H1 (cell line): ENCODE measurements at regions not wholly inside any gene's neighbourhood (a gene's known extent, or its start where the extent isn't known, plus 50 kb on each side); places are given as distances from the start of the nearest gene placed in this dataset.

ENCODE experiments used
- ZNF274 ChIP-seq: IDR thresholded peaks from 2 replicates; pipeline ENCODE4 v1.7.0; 2012; ENCODE audit warnings: low read length, borderline replicate concordance; ENCODE audit errors: extremely low read depth
- TF ChIP-seq, protein P1 (sequence below), 3 experiments: IDR thresholded peaks; 1 replicate in 2 of 3; 2 replicates in 1 of 3; pipeline versions ENCODE4 v1.5.1 to v1.6.1; 2011; ENCODE audit warnings: low read length in 3 of 3, mild to moderate bottlenecking in 3 of 3, inconsistent platforms in 2 of 3, low read depth in 1 of 3, moderate library complexity in 1 of 3; ENCODE audit not compliant: insufficient read depth in 1 of 3; ENCODE audit errors: control extremely low read depth in 1 of 3

DNA sequence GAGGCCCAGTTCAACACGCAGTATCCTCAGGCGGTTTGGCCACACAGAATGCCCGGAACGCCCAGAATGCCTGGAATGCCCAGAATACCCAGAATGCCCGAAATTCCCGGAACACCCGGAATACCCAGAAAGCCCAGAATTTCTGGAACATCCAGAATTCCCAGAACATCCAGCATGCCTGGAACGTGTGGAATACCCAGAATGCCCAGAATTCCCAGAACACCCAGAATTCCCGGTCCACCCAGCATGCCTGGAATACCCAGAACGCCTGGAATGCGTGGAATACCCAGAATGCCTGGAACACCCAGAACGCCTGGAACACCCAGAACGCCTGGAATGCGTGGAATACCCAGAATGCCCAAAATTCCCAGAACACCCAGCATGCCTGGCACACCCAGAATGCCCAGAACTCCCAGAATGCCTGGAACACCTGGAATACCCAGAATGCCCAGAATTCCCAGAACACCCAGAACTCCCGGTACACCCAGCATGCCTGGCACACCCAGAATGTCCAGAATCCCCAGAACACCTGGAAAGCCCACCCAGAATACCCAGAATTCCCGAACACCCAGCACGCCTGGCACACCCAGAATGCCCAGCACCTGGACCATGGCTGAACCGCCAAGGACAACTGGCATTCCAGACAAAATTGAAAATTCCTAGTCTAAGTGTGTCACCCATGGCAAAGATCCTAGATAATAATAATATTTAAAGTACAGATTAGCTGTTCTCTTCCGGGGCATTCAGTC lies 487.4 kb upstream of the SALL3 start (continued):
- TF ChIP-seq, protein P1, sequence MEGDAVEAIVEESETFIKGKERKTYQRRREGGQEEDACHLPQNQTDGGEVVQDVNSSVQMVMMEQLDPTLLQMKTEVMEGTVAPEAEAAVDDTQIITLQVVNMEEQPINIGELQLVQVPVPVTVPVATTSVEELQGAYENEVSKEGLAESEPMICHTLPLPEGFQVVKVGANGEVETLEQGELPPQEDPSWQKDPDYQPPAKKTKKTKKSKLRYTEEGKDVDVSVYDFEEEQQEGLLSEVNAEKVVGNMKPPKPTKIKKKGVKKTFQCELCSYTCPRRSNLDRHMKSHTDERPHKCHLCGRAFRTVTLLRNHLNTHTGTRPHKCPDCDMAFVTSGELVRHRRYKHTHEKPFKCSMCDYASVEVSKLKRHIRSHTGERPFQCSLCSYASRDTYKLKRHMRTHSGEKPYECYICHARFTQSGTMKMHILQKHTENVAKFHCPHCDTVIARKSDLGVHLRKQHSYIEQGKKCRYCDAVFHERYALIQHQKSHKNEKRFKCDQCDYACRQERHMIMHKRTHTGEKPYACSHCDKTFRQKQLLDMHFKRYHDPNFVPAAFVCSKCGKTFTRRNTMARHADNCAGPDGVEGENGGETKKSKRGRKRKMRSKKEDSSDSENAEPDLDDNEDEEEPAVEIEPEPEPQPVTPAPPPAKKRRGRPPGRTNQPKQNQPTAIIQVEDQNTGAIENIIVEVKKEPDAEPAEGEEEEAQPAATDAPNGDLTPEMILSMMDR (IDR thresholded peaks at IDR 0.05; ENCODE audit: control extremely low read depth in 1 of 3, insufficient read depth in 1 of 3, low read depth in 1 of 3, low read length in 3 of 3) = no peak
- TF ChIP-seq ZNF274 = no peak
